ENCODE measurements at regions not wholly inside any gene's neighbourhood (a gene's known extent, or its start where the extent isn't known, plus 50 kb on each side); places are given as distances from the start of the nearest gene placed in this dataset.

DNA sequence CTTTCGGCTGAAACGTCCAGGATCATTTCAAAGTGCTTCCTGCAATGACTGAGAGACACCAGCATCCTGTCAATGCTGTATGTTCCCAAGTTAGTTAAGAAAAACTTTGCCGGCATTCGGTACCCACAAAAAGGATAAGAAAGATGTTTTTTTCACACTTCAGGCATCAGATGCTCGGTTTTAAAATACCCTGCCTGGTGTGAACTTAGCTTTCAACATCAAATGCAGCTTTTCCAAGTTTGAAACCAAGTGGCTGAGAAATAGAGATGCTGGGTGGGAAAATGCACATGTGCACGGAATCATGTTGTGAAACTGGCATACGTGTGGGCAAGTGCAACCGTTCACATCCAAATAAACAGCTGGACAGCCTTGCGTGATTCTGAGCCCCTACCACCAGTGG, 254.9 kb upstream of the IGF1R start:
- DNase-seq: no peak

DNA sequence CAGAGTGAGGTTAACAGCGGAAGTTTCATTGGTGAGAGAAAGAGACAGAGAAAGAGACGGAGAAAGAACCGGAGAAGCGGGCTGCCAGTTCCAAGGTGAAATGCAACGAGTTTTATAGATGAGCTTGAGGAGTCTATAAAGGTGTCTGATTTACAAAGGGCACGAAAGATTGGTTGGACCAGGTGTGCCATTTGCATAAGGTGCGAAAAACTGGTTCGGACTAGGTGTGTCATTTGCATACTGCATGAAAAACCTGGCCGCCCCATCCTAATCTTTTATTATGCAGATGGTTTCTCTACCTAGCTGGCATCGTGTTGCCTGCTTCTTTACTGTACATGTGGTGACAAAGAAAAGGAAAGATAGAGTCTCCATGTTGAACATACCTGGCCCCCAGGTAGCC, 253.8 kb upstream of the IGF1R start:
- no peak for DNase-seq

DNA sequence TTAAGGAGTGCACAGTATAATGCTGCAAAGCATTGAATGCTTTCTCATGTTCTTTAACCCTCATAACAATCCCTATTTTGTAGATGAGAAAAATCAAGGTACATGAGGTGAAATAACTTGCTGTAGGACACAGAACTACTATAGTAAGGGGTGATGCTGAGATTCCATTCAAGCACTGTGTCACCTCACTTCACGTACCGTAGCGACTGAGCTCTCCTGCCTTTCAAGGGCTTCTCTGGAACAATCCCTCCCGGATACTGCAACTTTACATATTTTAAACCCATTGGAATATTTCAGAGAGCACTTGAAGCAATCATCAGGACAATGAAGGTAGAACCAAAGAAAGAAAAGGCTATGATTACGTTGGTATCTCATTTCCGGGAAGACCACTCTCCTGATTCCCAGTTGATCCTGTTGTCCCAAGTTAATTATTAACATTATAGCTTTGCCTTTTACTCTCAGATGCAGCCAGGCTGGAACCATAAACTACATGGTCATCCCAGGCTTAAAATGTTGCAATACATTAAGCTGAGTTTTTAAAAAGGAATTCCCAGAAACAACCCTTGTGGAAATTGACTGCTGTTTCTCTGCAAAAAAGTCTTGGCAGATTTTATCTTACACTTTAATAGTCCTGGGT, 252.2 kb upstream of the IGF1R start:
- DNase-seq: no peak

DNA sequence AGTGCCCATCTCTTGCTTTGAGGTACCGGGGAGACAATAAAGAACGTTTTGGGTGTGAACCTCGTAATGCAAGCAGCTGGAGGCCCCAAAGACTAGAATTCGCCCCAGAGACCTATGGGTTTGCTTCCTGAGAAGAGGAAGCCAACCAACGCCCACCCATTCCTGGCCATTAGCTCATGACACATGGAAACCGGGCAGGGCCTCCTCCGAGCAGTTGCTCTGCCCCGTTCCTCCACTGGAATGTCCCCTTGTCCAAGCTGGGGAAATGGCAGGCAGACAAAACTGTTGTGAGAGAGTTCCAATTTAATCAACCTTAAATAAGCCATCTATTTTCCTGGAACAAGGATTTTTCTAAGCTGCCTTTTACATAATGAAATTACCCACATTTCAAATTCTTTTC, 250.9 kb upstream of the IGF1R start:
- DNase-seq: no peak

DNA sequence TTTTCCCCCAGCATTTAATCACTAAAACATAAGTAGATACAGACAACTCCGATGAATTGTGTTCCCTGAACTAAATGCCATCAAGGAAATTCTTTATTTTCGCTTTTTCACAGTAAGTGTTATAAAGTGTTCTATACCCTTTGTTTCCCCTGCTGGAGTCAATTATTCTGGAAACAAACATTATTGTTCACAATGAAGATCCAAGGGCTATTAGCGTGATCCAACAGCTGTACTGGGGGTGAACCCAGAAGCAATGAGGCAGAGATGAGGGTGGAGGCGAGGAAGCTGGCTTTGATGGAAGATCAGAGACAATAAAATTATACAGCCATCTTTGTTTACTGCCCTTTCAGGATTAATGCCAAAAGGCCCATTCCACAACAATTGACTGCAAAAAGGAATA, 250.3 kb upstream of the IGF1R start:
- DNase-seq: no peak

DNA sequence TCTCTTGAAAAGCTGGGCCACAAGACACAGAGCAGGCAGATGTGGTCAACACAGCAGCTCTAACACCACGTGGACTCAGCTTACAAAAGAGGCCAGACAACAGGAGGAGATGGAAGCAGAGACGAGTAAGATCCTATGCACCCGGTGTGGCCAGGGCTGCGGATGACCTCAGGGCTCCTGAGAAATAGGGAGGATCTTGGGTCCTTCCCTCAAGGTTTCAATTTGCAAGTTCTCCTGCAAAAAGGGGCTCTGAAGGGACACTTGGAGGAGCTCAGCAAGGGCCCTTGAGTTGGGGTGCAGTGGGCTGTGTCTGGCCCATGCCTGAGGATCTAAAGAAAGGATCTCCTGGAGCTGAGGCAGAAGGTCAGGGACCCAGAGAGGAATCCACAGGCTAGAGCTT, 249.5 kb upstream of the IGF1R start:
- DNase-seq: no peak

DNA sequence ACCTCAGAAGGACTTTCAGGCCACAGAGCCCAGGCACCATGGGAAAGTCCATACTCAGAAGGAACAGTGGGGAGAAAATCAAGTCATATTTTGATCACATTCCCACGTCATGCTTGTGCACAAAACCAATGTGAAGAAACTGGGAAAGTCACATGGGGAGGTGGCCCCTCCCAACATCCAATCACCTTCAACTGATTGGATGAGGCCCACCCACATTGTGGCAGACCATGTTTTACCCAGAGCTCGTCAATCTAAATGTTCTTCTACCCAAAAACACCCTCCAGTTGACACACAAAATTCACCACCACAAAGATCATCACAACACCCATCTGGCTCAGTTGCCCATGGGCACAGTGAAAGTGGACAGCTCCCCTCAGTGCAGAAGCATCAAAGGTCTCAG, 248.2 kb upstream of the IGF1R start:
- DNase-seq: no peak

DNA sequence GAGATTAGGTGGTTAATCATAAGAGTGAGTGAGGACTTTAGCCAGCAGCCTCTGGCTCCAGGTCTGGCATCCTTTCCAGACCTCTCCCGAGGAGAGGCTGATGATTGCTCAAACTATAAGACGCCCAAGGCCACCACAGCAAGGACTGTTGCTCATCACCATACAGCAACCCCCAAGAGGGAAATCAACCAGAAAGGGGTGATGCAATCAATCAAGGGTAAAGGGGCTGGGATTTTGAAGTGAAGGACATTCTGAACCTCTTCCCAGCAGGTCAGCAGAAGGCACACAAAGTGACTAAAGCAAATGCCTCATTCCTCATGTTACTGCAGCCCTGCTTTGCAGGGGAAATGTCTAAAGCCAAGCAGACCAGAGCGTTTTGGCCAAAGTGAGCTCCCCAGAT, 247.3 kb upstream of the IGF1R start:
- no peak for DNase-seq

DNA sequence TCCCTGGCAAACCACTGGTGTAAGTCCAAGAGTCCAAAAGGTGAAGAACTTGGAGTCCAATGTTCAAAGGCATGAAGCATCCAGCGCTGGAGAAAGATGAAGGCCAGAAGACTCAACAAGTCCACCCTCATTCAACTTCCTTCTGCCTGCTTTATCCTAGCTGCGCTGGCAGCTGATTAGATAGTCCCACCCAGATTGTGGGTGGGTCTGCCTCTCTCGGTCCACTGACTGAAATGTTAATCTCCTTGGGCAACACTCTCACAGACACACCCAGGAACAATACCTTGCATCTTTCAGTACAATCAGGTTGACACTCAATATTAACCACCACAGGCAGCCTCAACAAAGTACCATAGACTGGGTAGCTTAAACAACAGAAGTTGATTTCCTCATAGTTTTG, 245.9 kb upstream of the IGF1R start:
- no peak for DNase-seq

DNA sequence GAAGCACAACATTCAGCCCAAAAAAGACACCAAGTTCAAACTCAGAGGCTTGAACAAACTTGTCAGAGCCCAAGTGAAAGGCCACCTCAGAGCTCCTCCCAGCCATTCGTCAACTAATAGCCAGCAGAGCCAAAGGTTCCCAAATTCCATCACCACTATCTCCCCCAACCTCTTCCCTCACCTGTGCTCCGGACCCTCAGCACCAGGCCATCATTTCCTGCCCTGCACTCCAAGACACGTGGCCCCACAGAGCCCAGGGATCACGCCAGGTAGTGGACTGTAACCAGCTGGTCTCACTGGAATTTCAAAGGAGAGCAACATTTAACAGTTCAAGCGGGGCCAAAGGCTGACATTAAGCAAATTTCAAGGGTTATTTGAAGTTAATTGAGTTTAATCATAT, 245.2 kb upstream of the IGF1R start:
- DNase-seq: no peak

DNA sequence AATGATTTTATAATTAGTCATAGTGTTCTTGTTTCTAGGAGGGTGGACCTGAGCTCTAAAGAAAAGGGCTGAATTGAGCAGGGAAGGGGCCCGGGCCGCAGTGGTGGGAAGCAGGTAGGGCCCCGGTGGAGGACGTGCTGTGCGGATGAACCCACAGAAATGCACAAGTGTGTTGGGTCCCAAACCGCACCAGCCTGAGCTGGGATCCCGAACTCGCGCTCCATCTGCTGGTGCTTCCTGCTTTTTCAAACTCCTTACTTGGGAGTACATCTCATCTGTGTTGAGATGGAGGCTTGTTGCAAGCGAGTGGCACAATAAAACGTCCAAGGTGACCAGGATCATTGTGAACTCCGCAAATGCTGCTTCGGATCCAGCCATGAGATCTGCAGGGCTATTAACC, 244.8 kb upstream of the IGF1R start:
- DNase-seq: no peak

DNA sequence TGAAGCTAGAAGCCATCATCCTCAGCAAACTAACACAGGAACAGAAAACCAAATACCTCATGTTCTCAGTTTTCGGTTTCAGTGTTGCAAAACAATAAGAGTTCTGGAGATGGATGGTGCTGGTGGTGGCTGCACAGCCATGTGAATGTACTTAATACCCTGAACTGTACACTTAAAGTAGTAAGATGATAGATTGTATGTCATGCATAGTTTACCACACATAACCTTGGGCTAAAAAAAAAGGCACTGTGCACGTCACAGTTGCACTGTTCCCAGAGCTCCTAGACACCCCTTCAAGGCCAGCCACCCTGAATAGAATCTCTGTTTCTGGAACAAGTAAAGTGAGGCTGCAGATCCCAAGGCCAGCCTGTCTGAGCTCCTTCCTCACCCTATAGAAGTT, 243.3 kb upstream of the IGF1R start:
- no peak for DNase-seq

DNA sequence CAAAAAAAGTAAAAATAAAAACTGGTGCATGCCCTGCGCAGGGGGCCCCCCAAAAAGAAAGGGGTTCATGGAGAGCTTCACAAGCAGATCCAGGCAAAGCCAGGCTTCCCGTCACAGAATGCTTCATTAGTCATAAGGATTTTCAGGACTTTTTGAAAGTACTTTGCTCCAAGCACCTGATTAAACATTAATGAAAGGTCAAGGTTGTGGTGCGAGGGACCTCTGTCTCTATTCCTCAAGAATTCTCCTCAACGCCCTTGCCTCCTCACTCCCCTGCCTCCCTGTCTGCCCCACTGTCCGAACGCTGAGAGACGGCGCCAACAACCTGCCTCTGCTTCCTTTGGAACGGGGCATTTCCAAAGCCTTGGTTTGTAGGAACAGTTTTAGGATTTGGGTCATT, 240.1 kb upstream of the IGF1R start:
- DNase-seq: no peak

DNA sequence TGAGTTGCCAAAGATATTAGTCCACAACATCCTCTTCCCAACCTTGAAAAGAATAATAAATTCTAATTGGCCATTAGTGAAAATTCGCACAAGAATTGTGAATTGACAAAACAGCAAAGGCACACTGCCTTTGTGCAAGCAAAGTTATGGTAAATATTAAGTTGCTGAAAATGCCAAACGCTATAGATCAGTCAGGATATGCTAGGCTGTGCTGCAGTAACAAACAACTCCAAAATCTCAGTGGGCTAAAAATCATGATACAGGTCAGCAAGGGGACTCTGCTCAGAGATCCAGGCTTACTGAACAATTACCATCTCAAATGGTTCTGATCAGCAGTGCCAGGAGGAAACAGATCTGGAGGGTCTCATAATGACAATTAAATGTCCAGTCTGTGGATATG, 238.0 kb upstream of the IGF1R start:
- no peak for DNase-seq

DNA sequence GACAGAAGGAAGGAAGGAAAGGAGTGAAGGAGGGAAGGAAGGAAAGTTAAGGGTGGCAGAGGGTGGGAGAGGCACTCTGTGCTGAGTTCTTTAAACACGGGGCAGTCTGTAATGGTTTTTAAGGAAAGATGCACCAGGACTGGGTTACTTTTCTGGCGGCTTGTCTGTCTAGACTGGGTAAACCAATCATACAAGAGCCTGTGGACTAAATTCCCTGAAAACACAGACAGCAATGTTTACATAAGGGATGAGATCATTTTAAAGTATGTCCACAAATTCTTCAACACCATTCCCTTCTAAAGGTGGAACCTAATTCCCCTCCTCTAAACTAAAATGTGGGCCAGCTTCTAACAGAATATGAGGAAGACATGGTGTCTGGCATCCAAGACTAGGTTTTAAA, 235.5 kb upstream of the IGF1R start:
- DNase-seq: no peak

DNA sequence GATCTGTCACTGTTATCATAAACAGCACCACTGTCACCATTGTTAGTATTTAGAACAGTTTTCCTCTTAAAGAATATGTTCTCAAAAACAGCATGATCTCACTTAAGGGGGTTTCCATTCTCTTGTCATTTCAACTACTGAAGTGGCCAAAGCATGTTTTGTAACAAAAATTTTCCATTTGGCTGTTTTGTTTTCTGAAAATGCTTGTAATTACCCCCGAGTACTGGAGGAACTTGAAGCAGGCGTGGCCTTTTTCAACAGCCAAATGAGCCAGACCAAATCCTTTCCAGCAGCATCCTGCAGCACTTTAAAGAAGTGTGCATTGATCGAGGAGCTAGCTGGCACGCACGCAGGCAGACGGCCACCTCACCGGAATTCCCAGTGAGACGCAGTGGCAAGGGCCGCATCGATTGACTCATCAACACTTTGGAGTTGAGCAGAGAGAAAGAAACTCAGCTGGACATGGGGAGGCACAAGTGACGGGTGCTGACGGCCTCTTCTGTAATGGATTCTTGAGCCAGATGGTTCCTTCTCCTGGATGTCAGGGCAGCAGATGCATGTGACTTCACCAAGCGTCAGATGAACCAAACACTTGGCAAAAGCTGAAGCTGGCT, 234.3 kb upstream of the IGF1R start:
- DNase-seq: no peak

DNA sequence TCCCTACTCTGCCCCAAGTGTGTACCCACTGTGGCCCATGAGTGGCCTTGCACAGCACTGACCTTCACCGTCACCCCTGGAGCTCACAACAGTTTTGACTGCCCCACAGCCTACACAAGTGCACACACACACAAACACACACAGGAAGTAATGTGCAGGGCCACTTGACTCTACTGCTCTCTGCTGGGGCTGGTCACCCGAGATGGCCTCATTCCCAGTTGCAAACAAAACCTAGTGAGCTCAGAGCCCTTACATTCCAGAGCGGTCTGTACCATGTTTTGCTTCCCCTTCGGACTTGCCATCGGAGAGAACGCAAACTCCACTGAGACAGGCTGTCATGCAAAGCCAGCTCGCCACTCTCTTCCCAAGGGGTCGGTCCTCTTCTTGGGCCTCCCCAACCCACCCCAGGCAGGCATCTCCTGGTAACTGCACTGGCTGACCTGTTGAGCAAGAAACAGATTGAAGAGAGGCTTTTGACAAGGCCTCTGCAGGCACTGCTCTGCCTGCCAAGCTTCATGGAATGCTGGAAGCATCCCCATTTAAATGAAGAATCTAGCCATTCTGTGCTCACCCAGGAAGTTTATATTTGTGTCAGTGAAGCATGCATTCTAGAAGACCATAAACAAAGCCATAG, 232.0 kb upstream of the IGF1R start:
- no peak for DNase-seq

DNA sequence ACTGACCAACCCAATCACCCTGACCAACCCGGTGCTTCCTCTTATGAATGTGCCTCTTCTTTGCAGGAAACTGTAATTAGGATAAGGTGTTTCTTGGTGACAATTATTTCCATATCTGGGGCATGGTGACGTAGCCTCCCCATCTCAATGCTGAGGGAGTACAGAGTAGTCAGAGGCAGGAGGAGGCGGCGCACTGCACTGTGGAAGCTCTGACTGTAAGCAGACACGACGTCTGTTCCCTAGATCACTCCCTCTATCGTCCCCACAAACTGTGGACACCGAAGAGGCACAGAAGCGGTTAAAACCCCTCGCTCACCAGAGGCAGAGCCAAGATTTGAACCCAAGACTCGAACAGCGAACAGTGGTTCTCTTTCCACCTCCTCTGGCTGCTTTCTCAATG, 231.0 kb upstream of the IGF1R start:
- no peak for DNase-seq

DNA sequence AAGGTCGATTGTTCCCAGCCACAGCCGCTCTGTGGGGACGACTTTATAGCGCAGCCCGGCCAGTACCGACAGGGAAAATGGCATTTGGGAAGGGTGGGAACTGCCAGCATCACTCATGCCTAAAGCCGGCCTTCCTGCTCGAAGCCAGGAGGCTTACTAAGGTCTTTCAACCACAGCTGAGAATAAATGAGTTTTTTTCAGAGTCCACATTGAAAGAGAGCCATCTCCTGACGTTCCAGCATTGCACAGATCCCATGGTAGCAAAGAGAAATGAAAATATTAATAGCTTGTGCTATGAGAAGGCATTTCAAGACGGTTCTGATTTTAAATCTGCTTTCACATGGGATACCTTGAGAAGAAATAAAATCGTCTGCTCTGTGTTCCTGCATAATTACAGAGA, 230.2 kb upstream of the IGF1R start:
- DNase-seq: no peak

DNA sequence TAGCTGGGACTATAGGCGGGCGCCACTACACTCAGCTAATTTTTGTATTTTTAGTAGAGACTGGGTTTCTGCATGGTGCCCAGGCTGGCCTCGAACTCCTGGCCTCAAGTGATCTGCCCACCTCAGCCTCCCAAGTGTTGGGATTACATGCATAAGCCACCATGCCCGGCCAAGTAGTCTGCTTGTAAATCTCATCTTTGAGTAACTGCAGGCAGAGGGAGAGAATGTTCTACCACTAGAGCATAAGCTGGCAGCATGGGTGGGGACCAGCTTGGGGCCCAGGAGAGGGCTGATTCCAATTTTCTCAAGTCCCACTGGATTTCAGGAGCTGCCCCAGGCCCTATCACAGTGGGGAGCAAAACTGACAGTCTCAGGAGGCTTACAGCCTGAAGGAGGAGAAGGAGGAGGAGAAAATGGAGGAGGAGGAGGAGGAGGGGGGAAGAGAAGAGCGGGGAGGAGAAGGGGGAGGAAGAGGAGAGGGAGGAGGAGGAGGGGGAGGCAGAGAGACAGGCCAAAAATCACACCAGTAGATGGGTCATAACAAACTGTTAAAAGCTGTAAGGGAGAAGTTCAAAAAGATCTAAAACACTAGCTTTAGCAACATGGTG, 229.1 kb upstream of the IGF1R start:
- DNase-seq: no peak

DNA sequence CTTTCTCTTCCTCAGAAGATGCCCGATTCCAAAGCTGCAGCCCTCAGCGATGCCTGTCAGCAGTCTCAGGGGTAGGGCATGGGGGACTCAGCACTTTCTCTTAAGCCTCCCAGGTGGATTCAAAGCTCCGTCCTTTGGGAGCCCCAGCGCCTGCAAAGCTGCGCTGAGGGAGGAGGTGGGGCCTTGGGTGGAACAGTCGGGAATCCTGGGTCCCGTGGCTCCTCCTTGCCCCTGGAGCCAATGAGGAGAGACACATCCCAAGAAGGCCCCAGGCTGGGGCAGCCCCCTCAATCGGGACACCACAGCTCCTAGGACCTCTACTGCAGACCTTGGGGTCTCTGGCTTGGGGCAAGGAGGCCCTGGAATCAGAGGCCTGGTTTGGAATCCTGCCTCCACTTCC, 227.5 kb upstream of the IGF1R start:
- DNase-seq: no peak

DNA sequence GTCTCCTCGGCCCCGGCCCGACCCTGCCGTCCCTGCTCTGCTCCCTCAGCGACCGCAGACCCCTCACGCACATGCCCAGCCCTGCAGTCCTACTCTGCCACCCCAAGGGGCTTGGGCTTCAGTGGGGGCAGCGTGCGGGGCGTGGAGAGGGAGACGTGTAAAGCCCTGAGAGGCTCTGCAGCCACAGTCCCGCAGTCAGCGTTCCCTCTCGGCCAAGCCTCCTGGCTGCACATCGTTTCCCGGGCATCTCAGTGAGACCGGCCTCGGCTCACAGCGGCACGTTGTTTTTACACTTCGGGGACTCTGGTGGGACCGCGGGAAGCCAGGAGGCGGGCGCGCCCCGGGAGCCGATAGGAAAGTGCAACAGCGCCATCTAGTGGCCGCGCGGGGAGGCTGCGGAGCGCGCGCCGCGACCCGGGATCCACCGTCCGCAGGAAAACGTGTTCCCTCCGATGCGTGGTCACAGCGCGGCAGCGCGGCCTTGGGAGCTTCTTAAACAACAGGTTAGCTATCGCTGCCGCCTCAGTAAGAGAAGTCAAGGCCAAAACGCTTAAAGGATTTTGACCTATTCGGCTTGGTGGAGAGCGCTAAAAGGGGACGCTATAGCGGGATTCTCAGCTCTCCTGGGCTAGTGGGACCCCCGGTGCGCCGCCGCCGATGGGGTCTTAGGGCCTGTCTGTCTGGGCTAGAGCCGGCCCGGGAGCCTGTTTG, 226.8 kb upstream of the IGF1R start:
- no peak for DNase-seq

DNA sequence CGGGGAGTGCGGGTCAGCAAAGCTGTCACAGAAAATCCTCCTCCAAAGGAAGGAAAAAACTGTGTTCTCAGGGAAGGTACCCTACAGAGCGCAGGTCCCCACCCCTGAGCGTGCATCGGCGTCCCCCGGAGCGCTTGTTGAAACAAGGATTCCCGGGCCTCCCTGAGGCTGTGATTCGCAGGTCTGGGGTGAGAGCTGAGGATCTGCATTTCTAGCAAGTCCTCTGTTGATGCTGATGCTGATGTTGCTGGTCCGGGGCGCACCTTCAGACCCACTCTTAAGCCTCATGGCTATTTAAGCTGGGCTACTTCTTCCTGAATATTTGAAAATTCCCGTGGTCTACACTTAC, 226.2 kb upstream of the IGF1R start:
- no peak for DNase-seq

DNA sequence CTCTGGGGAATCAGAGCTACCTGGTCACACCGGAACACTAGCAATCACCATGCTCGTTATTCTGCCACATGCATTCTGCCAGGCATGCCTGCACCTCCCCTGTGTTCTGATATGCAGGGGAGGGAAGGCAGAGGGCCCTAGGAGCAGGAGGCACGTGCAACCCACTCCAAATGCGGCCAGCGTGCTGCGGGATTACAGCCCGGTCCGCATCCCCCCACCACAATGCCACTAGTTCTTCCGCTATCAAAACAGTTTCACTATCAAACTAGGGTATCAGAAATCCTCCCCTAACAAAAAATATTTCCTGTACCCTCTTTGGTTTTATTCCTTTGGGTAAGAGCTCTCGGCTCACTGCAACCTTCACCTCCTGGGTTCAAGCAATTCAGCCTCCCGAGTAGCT, 223.2 kb upstream of the IGF1R start:
- DNase-seq: no peak
